Glutamatergic neuron (in vitro differentiated cells): ENCODE measurements at regions not wholly inside any gene's neighbourhood (a gene's known extent, or its start where the extent isn't known, plus 50 kb on each side); places are given as distances from the start of the nearest gene placed in this dataset.

Experiments
- DNase-seq: peaks from one replicate; pipeline ENCODE4 v3.0.0; 2022
- H3K27ac Mint-ChIP-seq: one replicate; pipeline ENCODE4 v1.8.0; 2020; ENCODE audit warnings: mild to moderate bottlenecking, mixed read lengths, inconsistent platforms; ENCODE audit not compliant: unreplicated experiment
- H3K27me3 Mint-ChIP-seq: one replicate; pipeline ENCODE4 v1.8.0; 2020; ENCODE audit warnings: mild to moderate bottlenecking, moderate library complexity, mixed read lengths, inconsistent platforms; ENCODE audit not compliant: unreplicated experiment
- H3K36me3 Mint-ChIP-seq: one replicate; pipeline ENCODE4 v1.8.0; 2020; ENCODE audit warnings: mild to moderate bottlenecking, mixed read lengths, inconsistent platforms; ENCODE audit not compliant: unreplicated experiment
- H3K4me1 Mint-ChIP-seq: one replicate; pipeline ENCODE4 v1.8.0; 2020; ENCODE audit warnings: mild to moderate bottlenecking, low read depth, mixed read lengths, inconsistent platforms; ENCODE audit not compliant: unreplicated experiment
- H3K4me3 Mint-ChIP-seq: one replicate; pipeline ENCODE4 v1.8.0; 2020; ENCODE audit warnings: mild to moderate bottlenecking, mixed read lengths, inconsistent platforms; ENCODE audit not compliant: unreplicated experiment
- H3K9me3 Mint-ChIP-seq: one replicate; pipeline ENCODE4 v1.8.0; 2020; ENCODE audit warnings: mild to moderate bottlenecking, moderate library complexity, mixed read lengths, inconsistent platforms; ENCODE audit not compliant: unreplicated experiment
- CTCF ChIP-seq: fragments of 200-600 bp; sonication (generic); IDR thresholded peaks from one replicate; pipeline ENCODE4 v1.5.0; 2021; ENCODE audit not compliant: partially characterized antibody, unreplicated experiment

- Mint-ChIP-seq H3K36me3 (peaks cover 9% of the 10 kb centered on the region), H3K9me3 (peaks cover 5% of the 10 kb centered on the region), H3K4me3 (no peak overlapping the region), H3K27ac (no peak overlapping the region), H3K4me1 (peaks cover 23% of the 10 kb centered on the region), H3K27me3 (peaks cover 9% of the 10 kb centered on the region)
- TF ChIP-seq CTCF, result no peak
- peak; percentile 93 for DNase-seq
Observed at GRCh38 chr3:35505181-35505580, 134.1 kb upstream of the ARPP21 start.

DNA sequence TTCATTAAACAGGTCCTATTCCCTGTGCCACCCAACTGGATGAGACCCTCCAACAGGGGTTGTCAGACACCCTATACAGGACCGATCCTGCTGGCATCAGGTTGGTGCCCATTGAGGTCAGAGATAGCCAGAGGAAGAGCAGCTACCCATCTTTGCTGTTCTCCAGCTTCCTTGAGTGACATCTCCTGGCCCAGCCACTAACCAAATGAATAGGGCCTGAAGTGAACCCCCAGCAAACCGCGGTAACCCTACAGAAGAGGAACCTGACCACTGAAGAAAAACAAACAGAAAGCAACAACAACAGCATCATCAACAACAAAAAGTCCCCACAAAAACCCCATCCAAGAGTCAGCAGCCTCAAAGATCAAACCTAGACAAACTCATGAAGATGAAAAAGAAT, 133.6 kb upstream of the ARPP21 start:
- DNase-seq, result no peak

DNA sequence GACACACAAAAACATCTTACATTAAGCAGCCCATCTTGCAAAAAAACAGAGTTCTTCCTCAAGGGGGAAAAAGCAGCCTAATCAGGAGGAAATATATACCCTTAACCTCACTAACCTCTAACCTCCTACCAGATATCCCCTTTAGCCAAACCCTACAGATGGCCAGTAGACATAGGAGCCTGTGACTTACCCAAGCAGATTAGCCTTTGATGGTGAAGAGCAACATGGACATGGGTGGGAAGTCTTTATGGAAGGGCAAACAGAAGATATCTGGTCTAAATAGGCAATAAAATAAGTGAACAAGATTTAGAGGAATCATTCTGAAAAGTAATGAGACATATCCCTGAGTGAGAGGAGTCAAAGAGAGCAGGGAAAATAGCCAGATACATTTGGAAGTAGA, 119.4 kb upstream of the ARPP21 start:
- H3K36me3 Mint-ChIP-seq, result no peaks in the 10 kb centered on the region
- DNase-seq, result no peak
- H3K4me3 Mint-ChIP-seq, result no peak overlapping the region
- no peaks in the 10 kb centered on the region for H3K27me3 Mint-ChIP-seq
- H3K27ac Mint-ChIP-seq, result no peak overlapping the region
- no peaks in the 10 kb centered on the region for H3K9me3 Mint-ChIP-seq
- peaks cover 2% of the 10 kb centered on the region for H3K4me1 Mint-ChIP-seq
- TF ChIP-seq CTCF, result no peak

More for the DNA sequence above, 133.6 kb upstream of the ARPP21 start:
- Mint-ChIP-seq H3K36me3 (peaks cover 9% of the 10 kb centered on the region), H3K4me3 (no peak overlapping the region), H3K4me1 (peaks cover 23% of the 10 kb centered on the region), H3K27me3 (peaks cover 9% of the 10 kb centered on the region), H3K9me3 (peaks cover 5% of the 10 kb centered on the region), H3K27ac (peak overlapping the region; percentile 31)
- TF ChIP-seq CTCF, result no peak

DNA sequence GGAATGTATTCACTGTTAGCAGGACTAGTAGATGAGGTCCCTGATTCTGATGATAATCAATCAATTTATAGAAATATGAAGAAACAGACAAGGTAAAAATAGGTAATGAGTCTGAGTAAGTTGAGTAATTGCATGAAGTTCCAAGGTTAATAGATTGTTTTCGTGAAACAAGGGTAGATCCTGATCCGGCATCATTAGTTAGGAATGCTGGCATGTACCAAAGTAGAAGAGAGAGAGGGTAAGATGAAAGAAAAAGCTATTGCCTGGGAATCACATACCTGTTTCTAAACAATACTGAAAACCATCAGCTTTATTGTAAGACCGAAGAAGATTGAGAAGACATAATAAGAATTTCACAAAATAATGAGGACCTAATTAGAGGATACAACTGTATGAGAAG, 118.1 kb upstream of the ARPP21 start:
- Mint-ChIP-seq H3K27ac (no peak overlapping the region), H3K36me3 (no peaks in the 10 kb centered on the region), H3K4me1 (peaks cover 2% of the 10 kb centered on the region), H3K27me3 (no peaks in the 10 kb centered on the region), H3K9me3 (no peaks in the 10 kb centered on the region), H3K4me3 (no peak overlapping the region)
- TF ChIP-seq CTCF, result no peak
- no peak for DNase-seq

- no peaks in the 10 kb centered on the region for H3K27me3 Mint-ChIP-seq
- H3K36me3 Mint-ChIP-seq, result no peaks in the 10 kb centered on the region
- no peak for TF ChIP-seq CTCF
- H3K9me3 Mint-ChIP-seq, result no peaks in the 10 kb centered on the region
- no peak overlapping the region for H3K27ac Mint-ChIP-seq
- no peak for DNase-seq
- H3K4me3 Mint-ChIP-seq, result no peak overlapping the region
- peaks cover 2% of the 10 kb centered on the region for H3K4me1 Mint-ChIP-seq
Observed at GRCh38 chr3:35522450-35522849, 116.9 kb upstream of the ARPP21 start.
